GM19025 (cell line): ENCODE measurements at regions not wholly inside any gene's neighbourhood (a gene's known extent, or its start where the extent isn't known, plus 50 kb on each side); places are given as distances from the start of the nearest gene placed in this dataset.

ENCODE experiments used
- ATAC-seq: cut with Tn5 transposase; IDR thresholded peaks from one replicate; pipeline ENCODE4 v1.9.1; 2021; ENCODE audit warnings: mild to moderate bottlenecking, low read depth, moderate library complexity; ENCODE audit not compliant: unreplicated experiment

DNA sequence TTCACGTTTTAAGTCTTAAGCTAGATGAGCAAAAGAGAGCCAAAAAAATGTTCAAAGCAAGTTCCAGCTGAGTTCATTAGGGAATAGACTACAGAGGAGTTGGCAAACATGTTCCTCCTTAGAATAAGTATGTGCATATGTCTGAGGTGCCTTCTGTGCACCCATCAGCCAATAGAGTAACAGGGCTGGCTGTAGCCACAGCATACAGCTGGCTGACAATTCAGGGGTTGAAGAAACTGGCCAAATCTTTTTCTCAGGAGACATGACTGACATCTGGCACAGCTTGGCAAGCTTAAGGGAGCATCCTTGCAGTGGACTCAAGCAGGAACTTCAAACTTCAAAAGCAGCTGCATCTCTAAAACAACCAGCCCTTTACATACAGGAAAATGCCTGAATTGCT lies 414.8 kb upstream of the PCDH20 start:
- no peak for ATAC-seq

DNA sequence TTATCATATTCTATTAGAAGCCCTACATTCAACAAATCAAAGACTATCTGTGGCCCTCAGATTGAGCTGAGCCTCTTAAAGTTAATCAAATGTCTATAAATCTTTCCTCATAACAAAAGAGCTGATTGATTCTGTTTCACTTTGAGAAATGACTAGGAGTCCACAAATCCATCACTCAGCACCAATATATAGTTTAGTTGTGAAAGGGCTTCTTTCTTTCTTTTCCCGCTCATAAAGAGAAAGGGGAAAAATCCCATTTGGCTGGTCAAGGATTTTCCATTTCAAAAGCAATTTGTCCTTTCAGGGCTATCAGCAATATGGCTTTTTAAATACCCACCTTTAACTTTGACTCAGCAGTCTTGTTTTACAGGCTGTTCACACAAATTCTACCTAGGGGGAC lies 408.5 kb upstream of the PCDH20 start:
- ATAC-seq, result no peak

DNA sequence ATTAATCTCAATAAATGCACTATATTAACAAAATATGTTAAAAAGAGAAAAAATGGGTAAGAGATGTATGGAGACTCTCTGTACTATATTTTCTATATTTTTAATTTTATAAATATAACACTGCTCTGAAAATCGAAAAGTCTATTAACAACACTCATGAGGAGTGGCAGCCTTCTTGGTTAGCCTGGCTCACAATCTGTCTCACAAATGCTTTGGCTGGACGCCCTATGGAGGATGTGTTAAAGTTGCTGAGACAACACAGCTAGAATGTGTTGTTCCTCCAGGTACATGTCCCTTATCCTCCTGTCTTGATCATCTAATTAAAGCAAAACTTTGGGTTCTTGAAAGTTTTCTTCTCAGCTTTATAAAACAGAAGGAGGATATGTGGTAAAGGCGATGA lies 396.6 kb upstream of the PCDH20 start:
- no peak for ATAC-seq

DNA sequence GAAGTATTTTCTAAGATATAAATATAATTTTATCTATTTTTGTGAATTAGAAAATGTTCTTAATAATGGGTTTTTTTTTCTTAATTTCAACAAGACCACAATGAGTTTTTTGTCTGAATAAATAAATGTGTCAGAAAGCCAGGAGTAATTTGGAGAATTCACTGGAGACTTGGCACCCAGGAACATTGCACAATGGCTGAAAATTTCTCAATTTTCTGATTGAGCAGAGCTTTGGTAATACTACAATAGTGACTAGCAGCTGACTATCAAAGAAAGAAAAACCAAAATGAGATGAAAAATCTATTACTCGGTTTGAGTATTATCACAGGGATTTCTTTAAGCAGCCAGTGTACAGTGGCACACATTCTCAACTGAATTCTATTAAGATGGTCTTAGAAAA lies 394.4 kb upstream of the PCDH20 start:
- ATAC-seq, result no peak

DNA sequence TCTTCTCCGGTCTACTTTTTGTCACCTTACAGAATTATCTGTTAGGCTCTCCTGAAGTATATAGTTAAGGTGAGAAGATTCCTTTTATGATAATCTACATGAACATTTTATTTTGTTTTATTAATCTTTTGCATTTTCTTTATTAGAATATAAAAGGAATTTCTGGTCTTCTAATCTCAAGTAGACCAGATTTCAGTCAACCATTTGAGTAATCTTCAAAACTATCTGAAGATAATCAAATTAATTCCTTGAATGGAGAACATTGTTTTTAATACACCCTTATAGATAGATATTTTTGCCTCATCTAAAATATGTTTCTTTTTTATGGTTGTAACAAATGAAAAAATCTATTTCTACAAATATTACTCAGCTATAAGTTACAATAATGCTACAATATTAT lies 381.7 kb upstream of the PCDH20 start:
- ATAC-seq, result no peak

DNA sequence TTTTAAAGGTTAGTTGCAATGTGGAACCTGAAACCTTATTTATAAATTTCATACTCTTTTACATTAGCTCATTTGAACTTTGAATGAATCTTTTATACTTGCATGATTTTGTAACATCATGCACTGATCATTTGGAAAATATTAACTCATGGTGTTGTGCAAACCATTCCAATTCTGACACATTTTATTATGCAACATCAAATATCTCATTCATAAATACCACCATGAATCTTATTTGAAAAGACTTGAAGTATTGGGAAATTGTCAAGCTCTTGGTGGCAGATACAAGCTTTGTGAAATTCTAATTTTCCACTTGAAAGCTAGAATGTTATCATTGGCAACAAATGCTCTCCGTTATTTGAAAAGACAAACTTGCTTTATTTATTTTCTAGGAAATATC lies 379.9 kb upstream of the PCDH20 start:
- no peak for ATAC-seq

DNA sequence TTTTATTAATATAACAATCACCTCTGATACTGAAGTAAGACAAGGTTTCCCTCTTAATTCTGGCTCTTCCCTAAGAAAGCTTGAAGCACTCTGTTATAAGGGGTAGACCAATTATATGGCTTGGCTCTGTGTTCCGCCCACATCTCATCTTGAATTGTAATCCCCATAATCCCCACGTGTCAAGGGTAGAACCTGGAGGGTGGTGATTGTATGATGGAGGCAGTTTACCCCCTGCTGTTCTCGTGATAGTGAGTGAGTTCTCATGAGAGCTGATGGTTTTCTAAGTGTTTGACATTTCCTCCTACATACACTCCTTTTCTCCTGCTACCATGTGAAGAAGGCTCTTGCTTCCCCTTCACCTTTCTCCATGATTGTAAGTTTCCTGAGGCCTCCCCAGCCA lies 363.8 kb upstream of the PCDH20 start:
- no peak for ATAC-seq

DNA sequence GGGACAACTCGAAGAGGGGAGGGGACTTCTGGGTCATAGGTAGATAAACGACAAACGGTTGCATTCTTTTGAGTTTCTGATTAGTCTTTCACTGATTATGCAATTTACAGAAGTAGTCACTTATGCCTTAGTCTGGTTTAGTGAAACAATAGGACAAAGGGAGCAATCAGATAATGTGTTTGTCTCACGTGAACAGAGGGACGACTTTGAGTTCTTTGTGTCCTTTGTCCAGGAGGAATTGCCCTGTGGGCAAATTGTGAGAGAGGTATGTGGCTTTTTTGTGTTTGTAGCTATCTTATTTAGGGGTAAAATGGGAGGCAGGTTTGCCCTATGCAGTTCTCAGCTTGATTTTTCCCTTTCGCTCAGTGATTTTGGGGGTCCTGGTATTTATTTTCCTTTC lies 362.9 kb upstream of the PCDH20 start:
- no peak for ATAC-seq

DNA sequence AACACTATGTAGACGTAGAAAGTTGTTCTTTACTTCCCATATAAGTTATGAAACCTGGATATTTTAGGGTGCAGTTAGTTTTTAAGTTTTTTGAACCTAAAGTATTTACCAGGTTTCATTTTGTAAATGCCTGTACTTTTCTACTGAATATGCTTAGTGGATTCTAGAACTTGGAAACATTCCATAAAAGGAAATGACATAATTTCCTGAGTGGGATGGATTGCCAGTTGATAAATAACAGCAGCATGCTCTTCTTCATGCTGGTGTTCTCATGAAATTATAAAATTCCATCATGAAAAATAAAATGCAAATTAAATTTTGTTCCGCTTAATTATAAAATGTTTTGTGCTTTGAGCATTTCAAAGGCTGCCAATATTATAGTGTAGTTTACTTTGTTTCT lies 362.2 kb upstream of the PCDH20 start:
- ATAC-seq, result no peak

DNA sequence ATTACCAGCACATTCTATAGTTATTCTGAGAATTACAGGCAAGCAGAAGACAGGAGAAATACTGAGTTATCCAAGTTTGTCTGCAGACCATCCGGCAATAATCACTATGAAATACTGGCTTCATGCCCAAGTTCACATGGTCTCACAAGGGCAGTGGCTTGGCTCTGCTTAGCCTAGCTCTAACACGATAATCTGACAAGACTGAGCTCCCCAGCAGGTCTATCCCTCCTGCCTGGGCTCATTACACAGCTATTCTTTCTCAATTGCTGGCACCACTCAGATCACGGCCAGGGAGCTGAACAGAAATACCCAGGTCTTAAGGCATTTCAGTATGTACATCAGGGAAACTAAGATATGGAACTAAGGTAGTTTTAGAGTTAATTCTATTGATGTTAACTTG lies 361.6 kb upstream of the PCDH20 start:
- no peak for ATAC-seq

DNA sequence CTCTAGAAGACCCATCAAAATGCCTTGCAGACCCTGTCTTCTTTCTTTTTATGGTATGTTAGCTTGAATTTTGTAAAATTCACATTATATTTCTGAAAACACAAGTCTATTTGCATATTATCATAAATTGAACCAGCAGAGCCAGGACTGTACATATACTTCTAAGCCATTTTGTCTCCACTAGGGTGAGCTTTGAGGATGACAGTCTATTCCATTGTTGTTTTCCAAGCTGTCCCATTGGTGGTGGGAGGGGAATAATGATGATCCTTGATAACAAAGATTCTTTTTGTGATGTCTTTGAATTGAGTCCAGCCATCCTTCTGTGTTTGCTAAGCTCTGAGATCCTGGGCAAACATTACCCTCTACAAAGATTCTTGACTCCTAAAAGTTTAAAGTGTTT lies 359.3 kb upstream of the PCDH20 start:
- no peak for ATAC-seq

DNA sequence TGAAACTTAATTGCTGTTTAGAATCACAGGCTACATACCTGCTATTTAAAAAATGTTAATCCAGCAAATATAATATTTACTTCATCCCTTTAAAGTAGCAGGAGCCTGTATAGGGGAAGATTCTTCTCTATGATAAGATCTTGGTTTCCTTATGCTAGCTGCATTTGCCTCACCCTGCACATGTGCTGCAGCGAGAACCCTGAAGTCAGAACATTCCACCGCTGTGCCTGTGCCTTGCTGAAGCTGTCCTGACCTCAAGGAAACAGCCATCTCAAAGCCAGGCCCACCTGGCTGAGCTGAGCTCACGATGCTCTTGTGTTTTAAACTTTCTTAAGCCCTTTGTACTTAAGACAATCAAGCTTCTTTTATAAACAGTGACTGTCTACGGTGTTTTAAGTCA lies 355.0 kb upstream of the PCDH20 start:
- ATAC-seq, result no peak

DNA sequence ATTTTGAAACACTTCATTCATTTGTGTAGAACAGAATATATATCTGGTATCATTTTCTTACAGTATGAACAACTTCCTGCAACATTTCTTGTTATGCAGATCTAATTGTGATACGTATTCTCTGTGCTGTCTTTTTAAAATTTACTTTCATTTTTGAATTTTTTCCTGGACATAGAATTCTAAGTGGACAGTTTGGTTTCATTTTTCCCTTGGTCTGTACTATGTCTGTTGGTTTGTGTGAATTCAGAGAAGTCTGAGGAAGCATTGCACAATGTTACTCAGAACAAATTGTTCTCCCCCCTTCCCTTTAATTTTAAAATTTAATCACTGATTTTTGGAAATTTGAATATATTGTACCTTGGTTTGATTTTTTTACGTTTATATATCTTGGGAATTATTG lies 352.5 kb upstream of the PCDH20 start:
- ATAC-seq, result no peak

DNA sequence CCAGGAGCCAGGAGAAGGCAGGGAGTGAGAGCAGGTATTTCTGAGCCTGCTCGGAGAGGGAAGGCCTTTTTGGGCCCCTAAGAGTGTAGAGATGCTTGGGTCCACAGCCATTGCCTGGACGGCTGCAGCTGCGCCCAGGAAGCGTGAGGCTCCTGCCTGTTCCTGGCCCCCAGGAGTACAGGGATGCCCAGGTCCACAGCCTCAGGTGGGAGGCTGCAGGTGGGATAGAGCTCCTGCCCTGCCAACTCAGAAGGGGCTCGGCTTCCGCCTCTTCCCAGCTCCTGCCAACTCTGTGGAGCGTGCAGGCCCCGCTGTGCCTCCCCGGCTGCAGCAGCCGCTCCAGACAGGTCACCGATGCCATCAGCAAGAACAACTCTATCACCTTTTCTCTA lies 351.0 kb upstream of the PCDH20 start:
- no peak for ATAC-seq

DNA sequence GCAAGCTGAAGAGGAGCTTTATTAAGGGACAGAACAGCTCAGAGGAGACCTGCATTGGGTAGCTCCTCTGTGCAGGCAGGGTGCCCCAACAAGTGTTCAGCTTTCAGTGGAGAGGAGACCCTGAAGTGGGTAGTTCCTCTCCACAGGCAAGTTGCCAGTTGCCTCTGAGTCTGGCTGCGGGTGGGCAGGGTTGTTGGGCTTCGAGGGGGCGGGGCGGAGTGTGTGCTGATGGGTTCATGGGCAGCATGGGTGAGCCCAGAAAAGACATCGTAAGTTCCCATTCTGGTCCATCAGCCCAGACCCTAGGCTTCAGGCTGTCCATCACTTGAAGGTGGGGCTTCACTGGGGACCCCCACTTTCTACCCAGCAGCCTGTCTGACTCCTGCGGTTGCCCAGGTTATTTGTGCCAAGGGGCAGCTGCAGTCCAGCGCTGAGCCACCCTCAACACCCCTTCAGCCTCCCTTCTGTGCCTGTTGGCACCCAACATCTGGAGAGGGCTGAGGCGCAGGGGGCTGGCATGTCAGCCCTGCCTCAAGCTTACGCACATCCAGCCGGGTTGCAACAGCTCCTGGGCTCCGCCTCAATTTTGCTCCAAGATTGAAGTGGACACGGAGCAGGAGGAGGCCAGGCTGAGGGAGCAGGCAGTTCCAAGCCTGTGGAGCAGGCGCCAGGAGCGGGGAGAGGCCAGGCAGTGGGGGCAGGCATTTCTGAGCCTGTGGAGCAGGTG lies 350.5 kb upstream of the PCDH20 start:
- no peak for ATAC-seq

DNA sequence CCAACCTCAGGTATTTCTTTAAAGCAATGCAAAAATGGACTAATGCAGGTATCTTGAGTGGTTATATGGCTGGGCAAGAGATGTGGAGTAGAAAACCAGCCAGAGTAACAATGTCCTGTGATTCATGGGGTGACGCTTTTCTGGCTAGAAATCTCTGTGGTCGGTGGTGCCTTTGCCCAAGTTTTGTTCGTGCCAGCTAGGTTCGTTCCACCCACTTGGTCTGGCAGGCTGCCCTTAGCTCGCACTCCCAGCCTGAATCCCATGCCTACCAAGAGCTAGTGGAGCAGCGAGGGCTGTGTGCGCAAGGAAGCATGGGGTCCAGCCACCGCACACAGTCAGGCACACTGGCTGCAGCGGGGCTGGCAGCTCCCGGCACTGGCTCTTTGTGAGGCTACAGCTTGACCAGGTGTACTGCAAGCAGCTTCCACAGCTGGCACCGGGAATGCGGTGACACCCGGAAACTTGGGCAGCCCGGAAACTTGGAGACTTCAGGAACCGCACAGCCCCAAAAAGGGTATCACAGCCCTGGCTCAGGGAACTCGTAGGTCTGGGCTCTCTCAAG lies 349.6 kb upstream of the PCDH20 start:
- ATAC-seq, result no peak

DNA sequence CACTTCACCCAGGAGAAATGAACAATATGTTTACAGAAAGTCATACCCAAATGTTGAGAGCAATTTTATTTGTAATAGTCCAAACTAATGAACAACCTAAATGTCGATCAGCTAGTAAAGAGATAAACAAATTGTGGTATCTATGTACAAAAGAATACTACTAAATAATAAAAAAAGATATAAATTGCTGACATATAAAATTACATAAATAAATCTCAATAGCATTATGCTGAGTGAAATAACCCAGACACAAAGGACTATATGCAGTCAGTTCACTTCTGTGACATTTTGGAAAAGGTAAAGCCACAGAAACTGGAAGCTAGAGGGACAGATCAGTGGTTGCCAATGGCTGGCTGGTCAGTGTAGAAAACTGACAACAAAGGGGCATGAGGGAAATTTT lies 346.0 kb upstream of the PCDH20 start:
- no peak for ATAC-seq

DNA sequence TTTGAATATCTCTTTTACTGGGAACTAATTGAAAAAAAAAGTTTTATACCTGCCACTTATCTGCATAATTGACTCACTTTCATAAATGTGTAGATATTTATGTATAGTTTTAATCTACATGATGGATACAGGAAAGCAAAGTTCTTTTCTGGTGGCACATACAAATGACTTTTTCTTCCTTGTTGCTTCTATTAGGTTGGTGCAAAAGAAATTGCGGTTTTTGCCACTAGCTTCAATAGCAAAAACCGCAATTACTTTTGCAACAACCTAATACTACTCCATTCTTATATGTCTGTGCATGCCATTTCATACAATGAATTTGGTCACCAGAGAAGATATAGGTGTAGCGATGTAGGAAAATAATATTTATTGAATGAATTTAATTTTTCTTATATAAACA lies 344.5 kb upstream of the PCDH20 start:
- no peak for ATAC-seq

DNA sequence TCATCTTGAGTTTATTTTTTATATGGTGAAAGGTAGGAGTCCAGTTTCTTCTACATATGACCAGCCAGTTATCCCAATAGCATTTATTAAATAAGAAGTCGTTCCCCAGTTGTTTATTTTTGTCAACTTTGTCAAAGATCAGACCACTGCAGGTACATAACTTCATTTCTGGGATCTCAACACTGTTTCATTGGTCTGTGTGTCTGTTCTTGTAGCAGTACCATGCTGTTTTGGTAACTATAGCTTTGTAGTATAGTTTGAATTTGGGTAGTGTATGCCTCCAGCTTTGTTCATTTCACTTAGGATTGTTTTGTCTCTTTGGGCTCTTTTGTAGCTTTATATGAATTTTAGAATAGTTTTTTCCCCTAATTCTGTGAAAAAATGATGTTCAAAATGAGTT lies 340.4 kb upstream of the PCDH20 start:
- no peak for ATAC-seq

DNA sequence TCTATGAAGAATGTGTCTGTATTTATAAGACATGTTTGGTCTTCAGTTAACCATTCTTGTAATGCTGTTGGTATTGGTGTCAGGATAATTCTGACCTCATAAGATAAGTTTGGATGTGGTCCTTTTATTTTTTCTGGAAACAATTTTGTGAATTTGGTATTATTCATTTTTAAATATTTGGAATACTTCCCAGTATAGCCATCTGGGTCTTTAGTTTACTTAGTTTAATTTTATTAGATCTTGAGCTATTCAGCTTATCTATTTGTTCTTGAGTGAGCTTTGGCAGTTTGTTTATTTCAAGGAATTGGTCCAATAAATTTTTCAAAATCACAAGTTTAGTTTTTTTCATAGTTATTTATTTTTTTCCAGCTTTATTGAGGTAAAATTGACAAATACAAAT lies 335.4 kb upstream of the PCDH20 start:
- ATAC-seq, result no peak

DNA sequence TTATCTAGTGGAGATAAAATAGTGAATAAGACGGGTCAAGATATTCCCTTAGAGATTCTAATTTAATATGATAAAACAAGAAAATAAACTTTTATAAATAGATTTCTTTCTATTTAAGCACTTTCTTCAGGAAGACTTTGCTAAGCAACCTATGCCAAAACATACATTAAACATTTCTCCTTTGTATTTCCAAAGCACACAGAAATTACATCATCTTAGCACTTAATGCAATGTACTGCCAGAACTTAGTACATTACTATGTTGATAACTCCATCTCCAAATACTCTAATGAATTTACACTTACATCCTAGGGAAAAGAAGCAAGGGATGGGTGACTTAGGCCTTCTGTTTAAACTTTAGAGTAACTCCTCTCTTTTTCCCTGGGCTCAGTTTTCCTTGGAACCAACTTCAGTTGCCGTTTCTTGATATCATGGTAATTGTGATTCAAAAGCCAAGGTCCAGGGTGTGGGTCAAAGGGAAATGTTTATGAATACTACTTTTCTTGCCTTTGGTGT lies 322.6 kb upstream of the PCDH20 start:
- no peak for ATAC-seq

DNA sequence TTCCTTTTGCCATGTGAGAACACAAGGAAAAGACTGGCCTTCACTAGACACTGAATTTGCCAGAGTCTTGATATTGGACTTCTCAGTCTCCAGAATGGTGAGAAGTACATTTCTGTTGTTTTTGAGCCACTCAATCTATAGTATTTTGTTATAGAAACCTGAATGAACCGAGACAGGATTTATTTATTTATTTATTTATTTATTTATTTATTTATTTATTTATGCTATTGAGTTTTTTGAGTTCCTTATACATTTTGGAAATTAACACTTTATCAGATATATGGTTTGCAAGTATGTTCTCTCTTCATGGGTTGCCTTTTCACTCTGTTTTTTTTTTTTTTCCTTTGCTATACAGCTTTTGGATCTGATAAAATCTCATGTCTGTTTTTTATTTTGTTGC lies 319.0 kb upstream of the PCDH20 start:
- ATAC-seq, result no peak

DNA sequence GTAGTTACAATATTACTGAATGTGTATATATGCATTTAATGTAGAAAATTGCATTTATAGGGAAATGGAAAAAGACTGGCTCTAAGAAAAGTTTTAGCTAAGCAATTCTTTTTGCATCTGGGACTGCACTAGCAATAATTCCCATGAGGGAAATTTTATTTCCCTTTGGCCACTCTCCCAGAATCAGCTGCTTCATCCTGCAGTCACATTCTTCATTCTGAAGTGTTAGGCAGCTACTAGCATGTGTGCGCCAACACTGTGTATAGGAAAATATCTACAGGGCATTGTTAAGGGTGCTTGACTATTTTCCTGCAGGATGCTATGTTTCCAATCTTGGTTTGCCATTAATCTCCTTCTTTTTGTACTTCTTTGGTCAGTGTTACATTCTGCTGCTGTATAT lies 312.8 kb upstream of the PCDH20 start:
- no peak for ATAC-seq
